ENCODE measurements at regions not wholly inside any gene's neighbourhood (a gene's known extent, or its start where the extent isn't known, plus 50 kb on each side); places are given as distances from the start of the nearest gene placed in this dataset.

GRCh38 chr10:8590518-8590917, 536.0 kb downstream of the GATA3 start:
- no peaks in the 10 kb centered on the region for H3K9me3 ChIP-seq (ENCODE audit: insufficient read depth, low read length)
- no peaks in the 10 kb centered on the region for H3K36me3 ChIP-seq (ENCODE audit: low read length)
- no peaks in the 10 kb centered on the region for H3K27me3 ChIP-seq (ENCODE audit: low read length)
- H3K9ac ChIP-seq (ENCODE audit: low read length) = no peak overlapping the region
- H3K4me3 ChIP-seq (ENCODE audit: insufficient read depth, low read length, poor library complexity, severe bottlenecking) = no peak overlapping the region
- TF ChIP-seq EZH2phosphoT487 (conservative IDR thresholded peaks at IDR 0.05; ENCODE audit: low read length) (no peak), CTCF (IDR thresholded peaks at IDR 0.05; ENCODE audit: insufficient read depth, low read length, poor library complexity, severe bottlenecking) (no peak)
- H3K79me2 ChIP-seq (ENCODE audit: insufficient read depth, low read length) = no peaks in the 10 kb centered on the region
- H3K9me2 ChIP-seq (replicated peaks; ENCODE audit: insufficient read depth, low read length) = no peaks in the 10 kb centered on the region
- H2AFZ ChIP-seq (ENCODE audit: low read depth, low read length, severe bottlenecking) = no peak overlapping the region
- H4K20me1 ChIP-seq (ENCODE audit: low read depth, low read length) = no peaks in the 10 kb centered on the region
- no peak overlapping the region for H3K27ac ChIP-seq (ENCODE audit: low read depth, low read length)
- H3K4me2 ChIP-seq (ENCODE audit: low read depth, low read length, poor library complexity, severe bottlenecking) = no peak overlapping the region
- H3F3A ChIP-seq (ENCODE audit: insufficient read depth) = no peaks in the 10 kb centered on the region

- no peak overlapping the region for H3K9ac ChIP-seq (ENCODE audit: low read length)
- H3K9me3 ChIP-seq (ENCODE audit: insufficient read depth, low read length) = no peaks in the 10 kb centered on the region
- no peak overlapping the region for H3K4me2 ChIP-seq (ENCODE audit: low read depth, low read length, poor library complexity, severe bottlenecking)
- H3K79me2 ChIP-seq (ENCODE audit: insufficient read depth, low read length) = no peaks in the 10 kb centered on the region
- H3K36me3 ChIP-seq (ENCODE audit: low read length) = no peaks in the 10 kb centered on the region
- H3K4me3 ChIP-seq (ENCODE audit: insufficient read depth, low read length, poor library complexity, severe bottlenecking) = no peak overlapping the region
- no peaks in the 10 kb centered on the region for H3F3A ChIP-seq (ENCODE audit: insufficient read depth)
- TF ChIP-seq CTCF (IDR thresholded peaks at IDR 0.05; ENCODE audit: insufficient read depth, low read length, poor library complexity, severe bottlenecking) (no peak), EZH2phosphoT487 (conservative IDR thresholded peaks at IDR 0.05; ENCODE audit: low read length) (no peak)
- no peaks in the 10 kb centered on the region for H3K9me2 ChIP-seq (replicated peaks; ENCODE audit: insufficient read depth, low read length)
- no peak overlapping the region for H3K27ac ChIP-seq (ENCODE audit: low read depth, low read length)
- H2AFZ ChIP-seq (ENCODE audit: low read depth, low read length, severe bottlenecking) = no peak overlapping the region
- no peaks in the 10 kb centered on the region for H3K27me3 ChIP-seq (ENCODE audit: low read length)
- H4K20me1 ChIP-seq (ENCODE audit: low read depth, low read length) = no peaks in the 10 kb centered on the region
These were observed 537.2 kb downstream of the GATA3 start for GRCh38 chr10:8591640-8592039.

DNA sequence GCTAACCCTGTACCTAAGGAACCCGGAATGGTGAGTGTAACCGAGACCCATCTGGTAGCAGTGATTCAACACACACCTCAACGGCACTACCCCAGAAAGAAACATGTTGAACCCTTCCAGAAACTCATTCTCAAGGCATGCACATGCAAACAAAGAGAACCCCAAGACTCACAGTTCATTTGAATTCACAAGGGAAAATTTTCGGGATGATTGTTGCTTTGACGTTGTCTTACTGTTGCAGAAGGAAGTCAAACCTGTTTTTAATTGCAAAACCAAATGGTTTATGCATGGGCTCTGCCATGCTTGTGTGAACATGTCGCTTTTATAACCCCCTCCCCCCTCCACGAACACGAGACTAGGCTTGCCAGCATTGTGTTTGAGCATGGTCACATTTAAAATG, 539.7 kb downstream of the GATA3 start:
- TF ChIP-seq EZH2phosphoT487 (conservative IDR thresholded peaks at IDR 0.05; ENCODE audit: low read length) (no peak), CTCF (IDR thresholded peaks at IDR 0.05; ENCODE audit: insufficient read depth, low read length, poor library complexity, severe bottlenecking) (no peak)
- Histone ChIP-seq H3K79me2 (ENCODE audit: insufficient read depth, low read length) (no peaks in the 10 kb centered on the region), H3F3A (ENCODE audit: insufficient read depth) (no peaks in the 10 kb centered on the region), H3K4me2 (ENCODE audit: low read depth, low read length, poor library complexity, severe bottlenecking) (no peak overlapping the region), H4K20me1 (ENCODE audit: low read depth, low read length) (no peaks in the 10 kb centered on the region), H3K9ac (ENCODE audit: low read length) (no peak overlapping the region), H3K4me3 (ENCODE audit: insufficient read depth, low read length, poor library complexity, severe bottlenecking) (no peak overlapping the region), H3K27me3 (ENCODE audit: low read length) (no peaks in the 10 kb centered on the region), H3K9me3 (ENCODE audit: insufficient read depth, low read length) (no peaks in the 10 kb centered on the region), H2AFZ (ENCODE audit: low read depth, low read length, severe bottlenecking) (no peak overlapping the region), H3K36me3 (ENCODE audit: low read length) (no peaks in the 10 kb centered on the region), H3K27ac (ENCODE audit: low read depth, low read length) (no peak overlapping the region), H3K9me2 (replicated peaks; ENCODE audit: insufficient read depth, low read length) (no peaks in the 10 kb centered on the region)

DNA sequence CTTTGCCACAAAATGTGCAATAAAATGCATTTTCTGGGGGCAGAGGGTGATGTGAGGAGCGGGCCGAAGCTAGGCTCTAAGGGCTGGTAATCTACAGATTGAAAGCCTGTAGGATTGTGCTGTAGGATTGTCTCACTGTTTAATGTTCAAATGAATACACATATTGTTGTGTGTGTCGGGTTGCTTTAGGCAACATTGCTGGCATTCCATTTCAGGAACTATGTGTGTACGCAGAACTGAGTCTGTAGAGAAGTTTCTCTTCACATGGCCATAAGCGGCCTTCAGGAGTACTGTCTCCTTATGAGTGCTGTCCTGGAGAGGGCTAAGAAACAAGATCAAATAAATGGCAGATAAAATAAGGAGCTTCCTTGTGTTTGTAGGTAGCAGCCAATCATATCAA, 540.2 kb downstream of the GATA3 start:
- H3K9ac ChIP-seq (ENCODE audit: low read length) = no peak overlapping the region
- no peak for TF ChIP-seq EZH2phosphoT487 (conservative IDR thresholded peaks at IDR 0.05; ENCODE audit: low read length)
- TF ChIP-seq CTCF (IDR thresholded peaks at IDR 0.05; ENCODE audit: insufficient read depth, low read length, poor library complexity, severe bottlenecking) = no peak
- H3K27ac ChIP-seq (ENCODE audit: low read depth, low read length) = no peak overlapping the region
- H3K4me3 ChIP-seq (ENCODE audit: insufficient read depth, low read length, poor library complexity, severe bottlenecking) = no peak overlapping the region
- H3K79me2 ChIP-seq (ENCODE audit: insufficient read depth, low read length) = no peaks in the 10 kb centered on the region
- H4K20me1 ChIP-seq (ENCODE audit: low read depth, low read length) = no peaks in the 10 kb centered on the region
- no peaks in the 10 kb centered on the region for H3K36me3 ChIP-seq (ENCODE audit: low read length)
- H3K9me2 ChIP-seq (replicated peaks; ENCODE audit: insufficient read depth, low read length) = no peaks in the 10 kb centered on the region
- no peaks in the 10 kb centered on the region for H3K27me3 ChIP-seq (ENCODE audit: low read length)
- no peaks in the 10 kb centered on the region for H3K9me3 ChIP-seq (ENCODE audit: insufficient read depth, low read length)
- H3F3A ChIP-seq (ENCODE audit: insufficient read depth) = no peaks in the 10 kb centered on the region
- no peak overlapping the region for H2AFZ ChIP-seq (ENCODE audit: low read depth, low read length, severe bottlenecking)
- H3K4me2 ChIP-seq (ENCODE audit: low read depth, low read length, poor library complexity, severe bottlenecking) = no peak overlapping the region
